ENCODE measurements at regions not wholly inside any gene's neighbourhood (a gene's known extent, or its start where the extent isn't known, plus 50 kb on each side); places are given as distances from the start of the nearest gene placed in this dataset.

GRCh38 chr6:63140692-63141318 is 70.5 kb upstream of the FKBP1C start:
- Histone ChIP-seq H3K79me2 (replicated peaks; ENCODE audit: insufficient read depth) (no peaks in the 10 kb centered on the region), H3K4me3 (no peak overlapping the region), H2AFZ (no peak overlapping the region), H4K20me1 (replicated peaks; ENCODE audit: insufficient read depth) (no peaks in the 10 kb centered on the region), H3K36me3 (ENCODE audit: insufficient read depth) (no peaks in the 10 kb centered on the region), H3K4me1 (ENCODE audit: insufficient read depth) (peaks cover 7% of the 10 kb centered on the region; the same call in 1 of the 2 replicates), H3K27ac (ENCODE audit: low read depth) (no peak overlapping the region), H3K27me3 (ENCODE audit: insufficient read depth) (no peaks in the 10 kb centered on the region), H3K4me2 (no peak overlapping the region), H3F3A (replicated peaks; ENCODE audit: low read depth) (no peaks in the 10 kb centered on the region), H3K9me2 (ENCODE audit: insufficient read depth) (peaks cover 13% of the 10 kb centered on the region; the same call in 1 of the 2 replicates)
- peaks cover 6% of the 10 kb centered on the region; the same call in 2 of the 3 replicates for H3K4me1 Mint-ChIP-seq
- no peak overlapping the region for H3K27ac Mint-ChIP-seq
- peaks cover 48% of the 10 kb centered on the region for H3K9me3 Mint-ChIP-seq
- H3K36me3 Mint-ChIP-seq (ENCODE audit: low read depth): peaks cover 7% of the 10 kb centered on the region; the same call in 2 of the 3 replicates
- ATAC-seq (no peak), DNase-seq (ENCODE audit: low spot score) (no peak)
- TF ChIP-seq ETS1 (IDR thresholded peaks at IDR 0.05): no peak
- TF ChIP-seq ZNF114 (CRISPR knock-in tag; IDR thresholded peaks at IDR 0.05): no peak
- no peak for TF ChIP-seq JUNB (IDR thresholded peaks at IDR 0.05; ENCODE audit: unreplicated experiment)
- TF ChIP-seq STAT1 (IDR thresholded peaks at IDR 0.05; ENCODE audit: unreplicated experiment): no peak
- TF ChIP-seq EZH2 (IDR thresholded peaks at IDR 0.05; ENCODE audit: low read depth, unreplicated experiment): no peak
- no peak for TF ChIP-seq CTCF (conservative IDR thresholded peaks at IDR 0.05; ENCODE audit: low read depth in 2 of 2)
- TF ChIP-seq ZNF331 (CRISPR knock-in tag; IDR thresholded peaks at IDR 0.05; ENCODE audit: low read depth): no peak
- H3K27me3 Mint-ChIP-seq (ENCODE audit: insufficient read depth, low read depth, poor library complexity): no peaks in the 10 kb centered on the region
- H3K4me3 Mint-ChIP-seq: no peak overlapping the region

- H3K27ac Mint-ChIP-seq: no peak overlapping the region
- no peak overlapping the region for H2AFZ ChIP-seq
- H3K36me3 ChIP-seq (ENCODE audit: insufficient read depth): no peaks in the 10 kb centered on the region
- H3K4me1 ChIP-seq (ENCODE audit: insufficient read depth): peaks cover 7% of the 10 kb centered on the region; the same call in 1 of the 2 replicates
- H3K4me2 ChIP-seq: no peak overlapping the region
- H3K9me2 ChIP-seq (ENCODE audit: insufficient read depth): peaks cover 4% of the 10 kb centered on the region; the same call in 1 of the 2 replicates
- no peak overlapping the region for H3K4me3 Mint-ChIP-seq
- peaks cover 2% of the 10 kb centered on the region; the same call in 2 of the 3 replicates for H3K36me3 Mint-ChIP-seq (ENCODE audit: low read depth)
- DNase-seq (ENCODE audit: low spot score) (no peak), ATAC-seq (no peak)
- no peak overlapping the region for H3K4me3 ChIP-seq
- no peaks in the 10 kb centered on the region for H3K27me3 Mint-ChIP-seq (ENCODE audit: insufficient read depth, low read depth, poor library complexity)
- H3K9me3 Mint-ChIP-seq: peaks cover 5% of the 10 kb centered on the region; the same call in 2 of the 3 replicates
- H3K27me3 ChIP-seq (ENCODE audit: insufficient read depth): no peaks in the 10 kb centered on the region
- H3F3A ChIP-seq (replicated peaks; ENCODE audit: low read depth): no peaks in the 10 kb centered on the region
- no peak overlapping the region for H3K27ac ChIP-seq (ENCODE audit: low read depth)
- peaks cover 6% of the 10 kb centered on the region; the same call in 2 of the 3 replicates for H3K4me1 Mint-ChIP-seq
- H4K20me1 ChIP-seq (replicated peaks; ENCODE audit: insufficient read depth): no peaks in the 10 kb centered on the region
- no peaks in the 10 kb centered on the region for H3K79me2 ChIP-seq (replicated peaks; ENCODE audit: insufficient read depth)
- TF ChIP-seq JUNB (IDR thresholded peaks at IDR 0.05; ENCODE audit: unreplicated experiment): no peak
- TF ChIP-seq EZH2phosphoT487 (IDR thresholded peaks at IDR 0.05; ENCODE audit: unreplicated experiment): no peak
- TF ChIP-seq ZNF462 (CRISPR knock-in tag; IDR thresholded peaks at IDR 0.05): no peak
- no peak for TF ChIP-seq STAT1 (IDR thresholded peaks at IDR 0.05; ENCODE audit: unreplicated experiment)
- TF ChIP-seq ZNF331 (CRISPR knock-in tag; IDR thresholded peaks at IDR 0.05; ENCODE audit: low read depth): no peak
- TF ChIP-seq CREB1 (CRISPR knock-in tag; IDR thresholded peaks at IDR 0.05; ENCODE audit: low read depth): no peak
- no peak for TF ChIP-seq EZH2 (IDR thresholded peaks at IDR 0.05; ENCODE audit: low read depth, unreplicated experiment)
- TF ChIP-seq ETS1 (IDR thresholded peaks at IDR 0.05): no peak
Measured at GRCh38 chr6:63149730-63150129, 61.5 kb upstream of the FKBP1C start.
